GM12865 (cell line): ENCODE measurements at regions not wholly inside any gene's neighbourhood (a gene's known extent, or its start where the extent isn't known, plus 50 kb on each side); places are given as distances from the start of the nearest gene placed in this dataset.
"Not testable (repeated sequence)": the region's sequence is repeated elsewhere in the genome, so short reads cannot be mapped to it uniquely, and the experiment has no call there.

Experiments
- DNase-seq: peaks from one replicate; pipeline ENCODE4 v3.0.0; 2010; ENCODE audit warnings: low read depth
- H3K4me3 ChIP-seq: 2 replicates; pipeline ENCODE4 v1.5.1; 2011; ENCODE audit warnings: mild to moderate bottlenecking, low read depth, low read length, control low read depth
- TF ChIP-seq, protein P1 (sequence below): IDR thresholded peaks from 2 replicates; pipeline ENCODE4 v1.5.1; 2011; ENCODE audit warnings: low read length, control low read depth, low read depth, inconsistent platforms; ENCODE audit not compliant: insufficient read depth; ENCODE audit errors: missing control alignments

DNA sequence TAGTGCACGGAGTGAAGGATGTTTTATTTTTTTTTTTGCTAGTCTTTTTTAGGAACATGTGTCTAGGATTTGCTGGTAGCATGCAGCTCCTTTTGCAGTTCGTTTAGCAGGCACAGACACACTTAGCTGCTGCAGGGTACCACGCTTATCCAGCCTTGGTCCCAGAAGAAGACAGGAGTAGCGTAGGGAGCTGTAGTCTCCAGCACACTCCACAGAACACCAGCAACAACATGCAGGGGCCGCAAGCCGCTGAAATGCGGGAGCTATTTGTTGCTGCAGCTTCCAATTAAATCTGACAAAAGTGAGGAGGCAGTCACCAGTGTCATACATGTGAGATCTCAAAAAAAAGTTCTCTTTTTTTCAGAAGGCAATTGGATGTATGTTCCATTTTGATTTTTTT is 486.2 kb upstream of the KLF6 start:
- no peak overlapping the region for H3K4me3 ChIP-seq
- DNase-seq: no peak
- TF ChIP-seq, protein P1, sequence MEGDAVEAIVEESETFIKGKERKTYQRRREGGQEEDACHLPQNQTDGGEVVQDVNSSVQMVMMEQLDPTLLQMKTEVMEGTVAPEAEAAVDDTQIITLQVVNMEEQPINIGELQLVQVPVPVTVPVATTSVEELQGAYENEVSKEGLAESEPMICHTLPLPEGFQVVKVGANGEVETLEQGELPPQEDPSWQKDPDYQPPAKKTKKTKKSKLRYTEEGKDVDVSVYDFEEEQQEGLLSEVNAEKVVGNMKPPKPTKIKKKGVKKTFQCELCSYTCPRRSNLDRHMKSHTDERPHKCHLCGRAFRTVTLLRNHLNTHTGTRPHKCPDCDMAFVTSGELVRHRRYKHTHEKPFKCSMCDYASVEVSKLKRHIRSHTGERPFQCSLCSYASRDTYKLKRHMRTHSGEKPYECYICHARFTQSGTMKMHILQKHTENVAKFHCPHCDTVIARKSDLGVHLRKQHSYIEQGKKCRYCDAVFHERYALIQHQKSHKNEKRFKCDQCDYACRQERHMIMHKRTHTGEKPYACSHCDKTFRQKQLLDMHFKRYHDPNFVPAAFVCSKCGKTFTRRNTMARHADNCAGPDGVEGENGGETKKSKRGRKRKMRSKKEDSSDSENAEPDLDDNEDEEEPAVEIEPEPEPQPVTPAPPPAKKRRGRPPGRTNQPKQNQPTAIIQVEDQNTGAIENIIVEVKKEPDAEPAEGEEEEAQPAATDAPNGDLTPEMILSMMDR: no peak

GRCh38 chr10:4270116-4270515 is 485.1 kb upstream of the KLF6 start:
- no peak for DNase-seq
- H3K4me3 ChIP-seq: no peak overlapping the region
- TF ChIP-seq, protein P1: no peak

DNA sequence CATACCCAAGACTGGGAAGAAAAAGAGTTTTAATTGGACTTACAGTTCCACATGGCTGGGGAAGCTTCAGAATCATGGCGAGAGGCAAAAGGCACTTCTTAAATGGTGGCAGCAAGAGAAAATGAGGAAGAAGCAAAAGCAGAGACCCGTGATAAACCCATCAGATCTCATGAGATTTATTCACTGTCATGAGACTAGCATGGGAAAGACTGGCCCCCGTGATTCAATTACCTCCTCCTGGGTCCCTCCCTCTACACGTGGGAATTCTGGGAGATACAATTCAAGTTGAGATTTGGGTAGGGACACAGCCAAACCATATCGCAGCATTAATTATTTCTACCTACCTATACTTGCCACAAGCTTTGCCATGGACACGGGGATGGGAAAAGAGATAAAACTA is 483.5 kb upstream of the KLF6 start:
- not testable (repeated sequence) for DNase-seq, H3K4me3 ChIP-seq

DNA sequence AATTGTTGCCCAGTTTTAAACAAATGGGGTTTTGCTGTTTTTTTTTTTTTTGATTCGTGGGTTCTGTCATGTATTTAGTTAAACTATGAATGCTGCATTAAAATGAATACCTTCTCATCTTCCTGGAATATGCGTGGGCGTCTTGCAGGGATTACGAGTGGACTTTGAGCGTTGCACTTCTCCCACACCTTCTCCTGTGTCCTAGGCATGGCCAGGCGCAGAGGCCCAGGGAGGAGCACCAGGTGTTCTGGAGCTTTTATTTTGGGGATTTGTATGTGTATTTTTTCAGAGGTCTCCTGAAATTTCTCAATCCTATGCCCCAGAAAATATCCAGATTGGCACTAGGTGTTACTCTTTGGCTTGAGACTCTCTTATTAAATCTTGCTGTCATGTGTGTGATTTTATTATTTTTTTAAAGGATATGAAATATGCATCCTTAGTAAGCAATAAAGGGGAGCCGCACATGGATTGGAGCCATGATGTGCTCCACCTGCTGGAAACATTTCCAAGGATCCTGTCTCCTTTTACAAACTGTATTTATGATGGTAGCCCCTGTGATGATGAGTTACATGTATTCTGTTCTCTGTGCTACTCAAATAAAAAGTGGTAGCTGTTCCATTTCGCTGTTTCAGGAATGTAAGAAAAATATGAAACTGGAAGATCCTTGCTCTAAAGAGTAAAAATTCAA is 482.2 kb upstream of the KLF6 start:
- TF ChIP-seq, protein P1: no peak
- no peak overlapping the region for H3K4me3 ChIP-seq
- no peak for DNase-seq

- TF ChIP-seq, protein P1: no peak
- H3K4me3 ChIP-seq: no peak overlapping the region
- no peak for DNase-seq
Observed at GRCh38 chr10:4266416-4267085, 481.5 kb upstream of the KLF6 start.

GRCh38 chr10:4265964-4266363 is 481.0 kb upstream of the KLF6 start:
- TF ChIP-seq, protein P1: no peak
- H3K4me3 ChIP-seq: no peak overlapping the region
- DNase-seq: no peak

DNA sequence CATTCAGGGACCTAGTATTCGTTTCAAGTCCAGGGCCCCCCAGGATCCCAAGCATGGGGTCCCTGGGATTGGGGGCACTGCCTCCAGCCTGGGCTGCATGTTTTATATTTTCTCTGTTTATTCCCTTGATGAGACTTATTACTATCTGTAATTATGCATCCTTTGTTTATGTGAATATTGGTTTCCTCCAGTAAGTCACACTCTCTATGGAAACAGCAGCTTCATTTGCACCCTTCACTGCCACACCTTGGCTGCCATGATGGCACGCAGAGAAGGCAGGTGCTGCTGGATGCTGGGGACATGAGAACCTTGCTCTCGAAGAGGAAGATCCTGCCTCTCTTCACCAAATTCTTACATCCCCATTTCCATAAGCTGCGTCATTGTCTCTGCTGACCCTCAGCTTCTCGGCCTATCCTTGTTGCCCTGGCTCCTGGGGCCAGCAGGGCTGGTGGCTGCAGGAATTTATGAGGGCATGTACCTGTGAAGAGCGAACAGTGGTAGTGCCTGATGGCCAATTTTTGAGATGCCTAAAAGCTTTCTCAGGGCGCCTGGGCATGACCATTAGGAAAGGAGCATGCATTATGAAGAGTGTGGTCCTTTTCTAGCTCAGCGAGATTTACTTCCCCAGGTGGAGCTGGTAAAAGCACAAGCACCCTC is 479.3 kb upstream of the KLF6 start:
- DNase-seq: no peak
- TF ChIP-seq, protein P1: no peak
- H3K4me3 ChIP-seq: no peak overlapping the region
